WTC11 (cell line): ENCODE measurements at regions not wholly inside any gene's neighbourhood (a gene's known extent, or its start where the extent isn't known, plus 50 kb on each side); places are given as distances from the start of the nearest gene placed in this dataset.

Experiments used
- ATAC-seq: fragments of 200-7000 bp; cut with Tn5 transposase; 2 replicates; pipeline ENCODE4 v1.10.0; 2021; ENCODE audit warnings: mild to moderate bottlenecking, moderate library complexity
- CTCF ChIA-PET: fragments of 300-600 bp; sonication (Branson Sonifier 250); formaldehyde crosslinking; loops from one replicate; lab custom pipeline; 2021; ENCODE audit warnings: antibody characterized with exemption; lab: Charles Lee
- POLR2A ChIA-PET: fragments of 350-600 bp; sonication (Branson Sonifier 250); formaldehyde crosslinking; loops from one replicate; lab custom pipeline; 2021; ENCODE audit warnings: antibody characterized with exemption; lab: Charles Lee
- DNase-seq: peaks from one replicate; pipeline ENCODE4 v3.0.0; 2021; ENCODE audit warnings: low spot score
- H3K27ac Mint-ChIP-seq: 2 replicates; pipeline ENCODE4 v1.8.0; 2021; ENCODE audit warnings: mixed read lengths
- H3K27me3 Mint-ChIP-seq: 2 replicates; pipeline ENCODE4 v1.8.0; 2021; ENCODE audit warnings: low read depth, mild to moderate bottlenecking, moderate library complexity, mixed read lengths
- H3K36me3 Mint-ChIP-seq: 2 replicates; pipeline ENCODE4 v1.8.0; 2021; ENCODE audit warnings: mixed read lengths
- H3K4me1 Mint-ChIP-seq: 2 replicates; pipeline ENCODE4 v1.8.0; 2022; ENCODE audit warnings: mixed read lengths
- H3K4me3 Mint-ChIP-seq: 2 replicates; pipeline ENCODE4 v1.8.0; 2021; ENCODE audit warnings: mild to moderate bottlenecking, moderate library complexity, mixed read lengths
- H3K9me3 Mint-ChIP-seq: 2 replicates; pipeline ENCODE4 v1.8.0; 2021; ENCODE audit warnings: mixed read lengths
- AFF4 ChIP-seq: sonication (generic); formaldehyde crosslinking; IDR thresholded peaks from 2 replicates; pipeline ENCODE4 v1.8.1; 2023; ENCODE audit warnings: mild to moderate bottlenecking, missing genetic modification reagents, borderline replicate concordance
- ATF2 ChIP-seq: sonication (generic); formaldehyde crosslinking; IDR thresholded peaks from 2 replicates; pipeline ENCODE4 v1.8.1; 2022; ENCODE audit warnings: low read depth, missing genetic modification reagents, borderline replicate concordance
- CREB1 ChIP-seq: sonication (generic); formaldehyde crosslinking; IDR thresholded peaks from 2 replicates; pipeline ENCODE4 v1.8.0; 2023; ENCODE audit warnings: mild to moderate bottlenecking, missing genetic modification reagents
- CTCF ChIP-seq: fragments of 200-600 bp; IDR thresholded peaks from 2 replicates; pipeline ENCODE4 v1.8.0; 2022; ENCODE audit warnings: antibody characterized with exemption
- ETV6 ChIP-seq: sonication (generic); formaldehyde crosslinking; IDR thresholded peaks from 2 replicates; pipeline ENCODE4 v1.8.1; 2022; ENCODE audit warnings: mild to moderate bottlenecking, missing genetic modification reagents
- FOXK1 ChIP-seq: sonication (generic); formaldehyde crosslinking; IDR thresholded peaks from 2 replicates; pipeline ENCODE4 v1.8.0; 2022; ENCODE audit warnings: mild to moderate bottlenecking, moderate library complexity, missing genetic modification reagents
- FOXP4 ChIP-seq: sonication (generic); formaldehyde crosslinking; IDR thresholded peaks from 2 replicates; pipeline ENCODE4 v1.8.0; 2022; ENCODE audit warnings: mild to moderate bottlenecking, missing genetic modification reagents
- GTF2I ChIP-seq: fragments of 250-450 bp; sonication (Bioruptor Pico); conservative IDR thresholded peaks from 2 replicates; pipeline ENCODE4 v1.4.0; 2021; ENCODE audit warnings: mild to moderate bottlenecking
- JUN ChIP-seq: sonication (generic); formaldehyde crosslinking; IDR thresholded peaks from 2 replicates; pipeline ENCODE4 v1.8.0; 2023; ENCODE audit warnings: mild to moderate bottlenecking, missing genetic modification reagents
- NFATC4 ChIP-seq: fragments of 250-450 bp; sonication (Bioruptor Pico); IDR thresholded peaks from 2 replicates; pipeline ENCODE4 v1.9.0; 2021; ENCODE audit warnings: mild to moderate bottlenecking
- PREB ChIP-seq: sonication (generic); formaldehyde crosslinking; IDR thresholded peaks from 2 replicates; pipeline ENCODE4 v1.8.1; 2022; ENCODE audit warnings: mild to moderate bottlenecking, missing genetic modification reagents, moderate library complexity, borderline replicate concordance
- ZNF232 ChIP-seq: sonication (generic); formaldehyde crosslinking; IDR thresholded peaks from 2 replicates; pipeline ENCODE4 v1.8.0; 2022; ENCODE audit warnings: mild to moderate bottlenecking, missing genetic modification reagents
- ZNF281 ChIP-seq: sonication (generic); formaldehyde crosslinking; IDR thresholded peaks from 2 replicates; pipeline ENCODE4 v1.8.0; 2023; ENCODE audit warnings: mild to moderate bottlenecking, missing genetic modification reagents
- ZNF423 ChIP-seq: fragments of 250-450 bp; sonication (Bioruptor Pico); IDR thresholded peaks from 2 replicates; pipeline ENCODE4 v2.1.2; 2022; ENCODE audit warnings: mild to moderate bottlenecking, moderate library complexity

- H3K27ac Mint-ChIP-seq = peak overlapping the region; percentile 90
- TF ChIP-seq NFATC4 (CRISPR knock-in tag) (no peak), FOXK1 (CRISPR knock-in tag) (0 out of 2 replicates have a peak, but pooled peaks have one; percentile 34), FOXP4 (no peak; the same call in 1 of the 2 replicates), JUN (no peak)
- H3K4me1 Mint-ChIP-seq = peaks cover 39% of the 10 kb centered on the region
- ATAC-seq (peak; percentile 86), DNase-seq (peak; percentile 11)
- CTCF ChIA-PET = interaction anchor here (1.3 kb wide), 1 partner anchor 86 kb away, joined by 3 read pairs; no protein-coding TSS in a partner anchor
- no peaks in the 10 kb centered on the region for H3K27me3 Mint-ChIP-seq
- peak overlapping the region; percentile 41 for H3K4me3 Mint-ChIP-seq
- H3K36me3 Mint-ChIP-seq = no peaks in the 10 kb centered on the region
- POLR2A ChIA-PET = no interaction called here
- no peaks in the 10 kb centered on the region; the same call in 1 of the 2 replicates for H3K9me3 Mint-ChIP-seq
Observed at GRCh38 chr2:49404108-49404507, 249.8 kb upstream of the FSHR start.

- peak; percentile 55 for ATAC-seq
- TF ChIP-seq CREB1 (no peak), ZNF232 (CRISPR knock-in tag) (no peak), ZNF423 (CRISPR knock-in tag) (no peak), CTCF (no peak), GTF2I (CRISPR knock-in tag) (no peak), ZNF281 (CRISPR knock-in tag) (no peak), ATF2 (CRISPR knock-in tag) (no peak), ETV6 (CRISPR knock-in tag) (0 out of 2 replicates have a peak, but pooled peaks have one; percentile 8)
- Mint-ChIP-seq H3K4me1 (peaks cover 35% of the 10 kb centered on the region), H3K27me3 (no peaks in the 10 kb centered on the region), H3K36me3 (no peaks in the 10 kb centered on the region), H3K27ac (peak overlapping the region; percentile 90), H3K9me3 (no peaks in the 10 kb centered on the region), H3K4me3 (no peak overlapping the region)
- ChIA-PET CTCF (interaction anchor here (1.3 kb wide), 1 partner anchor 87 kb away, joined by 3 read pairs; no protein-coding TSS in a partner anchor), POLR2A (no interaction called here)
- no peak for DNase-seq
Observed at GRCh38 chr2:49403637-49404036, 249.3 kb upstream of the FSHR start.

GRCh38 chr2:49379406-49379805 lies 225.1 kb upstream of the FSHR start:
- TF ChIP-seq PREB (CRISPR knock-in tag) = no peak
- no peak for TF ChIP-seq AFF4
- no peak for TF ChIP-seq GTF2I (CRISPR knock-in tag)
- ChIA-PET CTCF (no interaction called here), POLR2A (no interaction called here)
- DNase-seq (no peak), ATAC-seq (no peak)
- peaks cover 9% of the 10 kb centered on the region for H3K9me3 Mint-ChIP-seq
- no peak overlapping the region for H3K4me3 Mint-ChIP-seq
- peaks cover 16% of the 10 kb centered on the region for H3K4me1 Mint-ChIP-seq
- H3K27me3 Mint-ChIP-seq = no peaks in the 10 kb centered on the region
- no peaks in the 10 kb centered on the region for H3K36me3 Mint-ChIP-seq
- H3K27ac Mint-ChIP-seq = no peak overlapping the region
